Transverse colon (tissue), 4 donors: ENCODE measurements at regions not wholly inside any gene's neighbourhood (a gene's known extent, or its start where the extent isn't known, plus 50 kb on each side); places are given as distances from the start of the nearest gene placed in this dataset.

Experiments used
- DNase-seq: peaks from one replicate; pipeline ENCODE4 v3.0.0-alpha.2; 2019
- H3K27ac ChIP-seq, 4 donors: fragments of 200-600 bp; sonication (generic); 2 replicates each; pipeline ENCODE4 v1.5.1; 2016 to 2018; ENCODE audit warnings: inconsistent platforms in 4 of 4
- H3K27me3 ChIP-seq: fragments of 200-600 bp; sonication (generic); 2 replicates; pipeline ENCODE4 v1.5.1; 2017; ENCODE audit warnings: inconsistent platforms
- H3K36me3 ChIP-seq, 4 donors: fragments of 200-600 bp; sonication (generic); 2 replicates each; pipeline ENCODE4 v1.5.1; 2017 to 2019; ENCODE audit warnings: inconsistent platforms in 4 of 4
- H3K4me1 ChIP-seq, 4 donors: fragments of 200-600 bp; sonication (generic); 2 replicates each; pipeline ENCODE4 v1.5.1; 2017 to 2020; ENCODE audit warnings: inconsistent platforms in 4 of 4
- H3K4me3 ChIP-seq, 4 donors: fragments of 200-600 bp; sonication (generic); 1 replicate in 1 of 4; 2 replicates in 3 of 4; pipeline versions ENCODE4 v1.5.1 to v1.6.1; 2017 to 2019; ENCODE audit warnings: inconsistent platforms in 4 of 4
- H3K9me3 ChIP-seq, 2 donors: fragments of 200-600 bp; sonication (generic); 2 replicates each; pipeline ENCODE4 v1.5.1; 2017 to 2019; ENCODE audit warnings: inconsistent platforms in 2 of 2
- EP300 ChIP-seq: sonication (generic); formaldehyde crosslinking; IDR thresholded peaks from one replicate; pipeline ENCODE4 v1.6.1; 2017; ENCODE audit warnings: antibody characterized with exemption, low read depth
- POLR2A ChIP-seq: fragments of 450-650 bp; IDR thresholded peaks from one replicate; pipeline ENCODE4 v1.6.1; 2016; ENCODE audit warnings: antibody characterized with exemption, mild to moderate bottlenecking, moderate library complexity
- POLR2AphosphoS5 ChIP-seq, 3 donors: sonication (generic); formaldehyde crosslinking; IDR thresholded peaks; one replicate each; pipeline ENCODE4 v1.6.1; 2016; ENCODE audit warnings: antibody characterized with exemption in 3 of 3
- WGBS, 2 donors: methylation state at CpG; one replicate each; pipeline ENCODE4 v1.1.5; 2018; ENCODE audit warnings: low coverage in 1 of 2; 5-methylcytosine and 5-hydroxymethylcytosine counted together
- in situ Hi-C, 4 donors: fragments of 200-750 bp; cut with MboI; loops; one replicate each; pipeline versions ENCODE4 v1.15.0 to v1.15.1; 2017; ENCODE audit warnings: low sequenced_read_pairs in 3 of 4, low pct_ligation_motif_present in 1 of 4, low pct_unique_long_range_greater_than_20kb in 1 of 4
- intact Hi-C: fragments of 100-400 bp; cut with DNase I; formaldehyde crosslinking; loops from one replicate; pipeline ENCODE4 v1.15.1; 2023; ENCODE audit warnings: low total_unique reads
- TF ChIP-seq, protein P1 (sequence below), 5 experiments: fragments of 200-600 bp in 3 of 5; fragments of 450-650 bp in 2 of 5; sonication (generic) in 3 of 5; IDR thresholded peaks; 1 replicate in 2 of 5; 2 replicates in 3 of 5; pipeline ENCODE4 v1.5.1; 2016 to 2017; ENCODE audit warnings: antibody characterized with exemption in 5 of 5, inconsistent platforms in 3 of 5, mild to moderate bottlenecking in 2 of 5, moderate library complexity in 1 of 5

DNA sequence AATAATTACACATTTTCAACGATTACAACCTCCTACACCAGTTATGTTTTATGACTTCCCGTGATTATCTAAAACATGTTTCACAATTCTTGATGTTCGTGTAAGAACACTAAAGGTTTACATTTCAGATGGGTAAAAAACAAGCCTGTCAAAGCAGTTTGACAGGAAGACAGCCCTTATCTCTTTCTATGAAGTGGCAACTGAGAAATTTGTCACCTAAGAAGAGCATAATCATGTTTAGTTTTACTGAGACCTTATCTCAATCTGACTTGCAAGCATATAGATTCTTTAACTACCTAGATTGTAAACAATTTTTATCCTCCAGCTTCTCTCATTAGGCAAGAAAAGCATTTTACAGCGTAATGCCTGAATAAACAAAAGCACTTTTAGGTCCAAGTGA is 218.4 kb upstream of the ZBED5 start:
- H3K4me1 ChIP-seq: peaks cover 0 to 7% (median 2%) of the 10 kb centered on the region in 4 donors
- 23 to 33% methylated on average over 4 of the region's 4 CpGs for WGBS, 2 donors
- TF ChIP-seq POLR2AphosphoS5 (IDR thresholded peaks at IDR 0.05) (no peak), POLR2A (no peak), EP300 (no peak)
- TF ChIP-seq, protein P1, sequence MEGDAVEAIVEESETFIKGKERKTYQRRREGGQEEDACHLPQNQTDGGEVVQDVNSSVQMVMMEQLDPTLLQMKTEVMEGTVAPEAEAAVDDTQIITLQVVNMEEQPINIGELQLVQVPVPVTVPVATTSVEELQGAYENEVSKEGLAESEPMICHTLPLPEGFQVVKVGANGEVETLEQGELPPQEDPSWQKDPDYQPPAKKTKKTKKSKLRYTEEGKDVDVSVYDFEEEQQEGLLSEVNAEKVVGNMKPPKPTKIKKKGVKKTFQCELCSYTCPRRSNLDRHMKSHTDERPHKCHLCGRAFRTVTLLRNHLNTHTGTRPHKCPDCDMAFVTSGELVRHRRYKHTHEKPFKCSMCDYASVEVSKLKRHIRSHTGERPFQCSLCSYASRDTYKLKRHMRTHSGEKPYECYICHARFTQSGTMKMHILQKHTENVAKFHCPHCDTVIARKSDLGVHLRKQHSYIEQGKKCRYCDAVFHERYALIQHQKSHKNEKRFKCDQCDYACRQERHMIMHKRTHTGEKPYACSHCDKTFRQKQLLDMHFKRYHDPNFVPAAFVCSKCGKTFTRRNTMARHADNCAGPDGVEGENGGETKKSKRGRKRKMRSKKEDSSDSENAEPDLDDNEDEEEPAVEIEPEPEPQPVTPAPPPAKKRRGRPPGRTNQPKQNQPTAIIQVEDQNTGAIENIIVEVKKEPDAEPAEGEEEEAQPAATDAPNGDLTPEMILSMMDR (IDR thresholded peaks at IDR 0.05): no peak
- no peak for DNase-seq
- H3K4me3 ChIP-seq: no peak overlapping the region
- intact Hi-C loops: no loop called here
- H3K9me3 ChIP-seq: no peaks in the 10 kb centered on the region
- H3K27ac ChIP-seq: no peak overlapping the region
- H3K27me3 ChIP-seq: peaks cover 5% of the 10 kb centered on the region
- in situ Hi-C loops: no loop called here
- H3K36me3 ChIP-seq: no peaks in the 10 kb centered on the region

DNA sequence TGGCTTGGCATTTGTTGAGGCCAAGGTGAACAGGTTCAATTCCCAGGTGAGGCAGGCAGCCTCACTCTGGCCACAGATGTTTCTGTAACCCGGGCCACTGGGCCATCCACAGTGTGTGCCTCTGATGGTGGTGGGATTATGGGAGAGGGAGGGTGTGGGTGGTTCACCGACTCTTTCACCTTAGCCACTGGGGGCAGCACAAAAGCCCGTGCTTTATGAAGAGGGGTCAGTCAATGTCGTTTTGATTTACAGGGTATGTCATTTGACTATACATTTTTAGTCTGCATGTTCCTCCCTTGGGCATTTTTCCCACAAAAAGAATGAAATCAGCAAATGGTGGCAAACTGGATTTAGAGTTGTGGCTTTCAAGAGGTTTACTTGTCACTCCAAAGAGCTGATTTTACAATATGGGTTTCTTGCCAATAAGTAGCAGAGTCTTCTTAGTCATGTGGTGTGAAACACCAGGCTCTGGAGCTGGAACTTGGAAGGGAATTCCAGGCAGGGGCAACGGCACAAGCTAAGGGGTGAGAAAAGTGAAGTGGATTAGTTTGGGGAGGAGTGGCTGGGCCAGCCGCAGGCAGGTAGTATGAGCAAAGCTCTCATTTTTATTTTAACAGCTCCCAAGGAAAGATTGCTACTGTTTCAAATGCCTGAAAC is 217.8 kb upstream of the ZBED5 start:
- DNase-seq: no peak
- 53 to 63% methylated on average over 3 to 6 of the region's 6 CpGs for WGBS, 2 donors

DNA sequence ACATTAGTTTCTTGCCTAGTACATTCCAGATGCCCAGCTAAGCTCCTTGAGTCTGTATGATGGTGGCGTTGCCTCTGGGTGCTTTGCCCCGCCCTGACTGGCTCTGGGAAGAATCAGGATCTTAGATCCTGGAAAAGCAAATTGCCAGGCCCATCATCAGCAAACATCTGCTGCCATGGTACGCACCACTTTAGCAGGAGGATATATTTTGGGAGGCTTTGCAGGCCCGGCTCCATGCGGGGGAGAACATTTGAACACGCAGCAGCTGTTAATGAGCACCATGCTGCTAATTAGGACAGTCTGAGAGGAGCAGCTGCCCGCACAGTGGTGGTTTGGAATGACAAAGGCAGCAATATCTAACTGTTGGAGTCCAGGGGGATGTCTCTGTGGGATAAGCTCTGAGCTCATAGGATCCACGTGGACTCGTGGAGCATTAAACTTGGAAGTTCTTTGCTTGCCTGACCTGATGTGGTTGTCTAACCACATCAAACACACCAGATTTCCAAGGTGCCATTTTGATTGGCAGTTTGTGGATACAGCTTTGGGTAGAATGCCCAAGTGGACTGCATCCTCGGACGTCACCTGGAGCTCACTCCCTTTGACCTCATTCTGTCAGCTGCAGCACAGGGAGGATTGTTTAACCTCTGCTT is 217.0 kb upstream of the ZBED5 start:
- 81 to 86% methylated on average over 3 to 11 of the region's 11 CpGs for WGBS, 2 donors

More for the DNA sequence above, 217.8 kb upstream of the ZBED5 start:
- in situ Hi-C loops (no loop called here), intact Hi-C loops (no loop called here)
- peaks cover 0 to 4% (median under 1%) of the 10 kb centered on the region in 4 donors for H3K4me1 ChIP-seq
- H3K27ac ChIP-seq: no peak overlapping the region
- H3K36me3 ChIP-seq: no peaks in the 10 kb centered on the region
- TF ChIP-seq, protein P1 (IDR thresholded peaks at IDR 0.05): no peak
- no peak for TF ChIP-seq POLR2AphosphoS5 (IDR thresholded peaks at IDR 0.05)
- TF ChIP-seq EP300: no peak
- no peak for TF ChIP-seq POLR2A
- H3K27me3 ChIP-seq: peaks cover 5% of the 10 kb centered on the region
- H3K4me3 ChIP-seq: no peak overlapping the region
- no peaks in the 10 kb centered on the region for H3K9me3 ChIP-seq

DNA sequence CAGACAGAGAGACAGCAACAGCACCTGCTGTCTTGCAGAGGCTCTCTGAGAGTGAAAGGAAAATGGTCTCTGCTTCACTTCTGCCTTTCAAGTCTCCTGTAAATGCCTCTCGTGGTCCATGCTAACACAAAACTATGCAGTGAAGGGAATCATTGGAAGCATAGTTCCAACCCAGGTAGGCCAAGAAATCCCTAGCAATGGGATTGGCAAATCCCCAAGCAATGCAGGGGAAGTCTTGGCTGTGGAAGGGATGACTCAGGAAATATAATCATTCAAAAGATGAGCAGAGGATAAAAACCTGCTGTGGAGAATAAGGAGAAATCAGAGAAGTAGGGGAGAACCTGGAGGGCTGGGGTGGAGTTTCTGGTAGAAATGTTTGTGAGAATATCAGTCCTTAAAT is 216.1 kb upstream of the ZBED5 start:
- no peak for DNase-seq
- H3K27me3 ChIP-seq: peaks cover 5% of the 10 kb centered on the region
- no peaks in the 10 kb centered on the region for H3K36me3 ChIP-seq
- 38% methylated on average over 1 of the region's 1 CpG; no CpG with 5 or more reads in 1 of the 2 donors for WGBS, 2 donors
- no peaks in the 10 kb centered on the region for H3K9me3 ChIP-seq
- TF ChIP-seq POLR2AphosphoS5 (IDR thresholded peaks at IDR 0.05) (no peak), EP300 (no peak), POLR2A (no peak)
- TF ChIP-seq, protein P1 (IDR thresholded peaks at IDR 0.05): no peak
- in situ Hi-C loops: no loop called here
- no peak overlapping the region for H3K27ac ChIP-seq
- H3K4me1 ChIP-seq: peaks cover 0 to 4% (median 0%) of the 10 kb centered on the region in 4 donors
- H3K4me3 ChIP-seq: no peak overlapping the region
- intact Hi-C loops: no loop called here

More for the DNA sequence above, 217.0 kb upstream of the ZBED5 start:
- no peak overlapping the region for H3K27ac ChIP-seq
- H3K36me3 ChIP-seq: no peaks in the 10 kb centered on the region
- intact Hi-C loops (no loop called here), in situ Hi-C loops (no loop called here)
- no peak for DNase-seq
- no peak overlapping the region for H3K4me3 ChIP-seq
- no peaks in the 10 kb centered on the region for H3K9me3 ChIP-seq
- H3K27me3 ChIP-seq: peaks cover 5% of the 10 kb centered on the region
- H3K4me1 ChIP-seq: peaks cover 0 to 4% (median 0%) of the 10 kb centered on the region in 4 donors
- TF ChIP-seq POLR2AphosphoS5 (IDR thresholded peaks at IDR 0.05): no peak
- TF ChIP-seq EP300: no peak
- TF ChIP-seq POLR2A: no peak
- TF ChIP-seq, protein P1 (IDR thresholded peaks at IDR 0.05): no peak
